ENCODE measurements at regions not wholly inside any gene's neighbourhood (a gene's known extent, or its start where the extent isn't known, plus 50 kb on each side); places are given as distances from the start of the nearest gene placed in this dataset.

GRCh38 chr20:56900252-56900651 lies 271.1 kb downstream of the TFAP2C start:
- Histone ChIP-seq H3K23ac (ENCODE audit: low read length) (no peak overlapping the region), H3K18ac (ENCODE audit: low read length) (no peak overlapping the region), H3K4me3 (ENCODE audit: low read length) (no peak overlapping the region), H3K79me1 (ENCODE audit: low read length) (no peaks in the 10 kb centered on the region), H2BK5ac (ENCODE audit: low read length) (no peak overlapping the region), H3K79me2 (ENCODE audit: control insufficient read depth, insufficient read depth, low read length) (no peaks in the 10 kb centered on the region), H2BK120ac (ENCODE audit: low read depth, low read length) (no peak overlapping the region), H3K4me2 (ENCODE audit: low read length) (no peak overlapping the region), H3K27ac (ENCODE audit: low read depth, low read length) (no peak overlapping the region), H2AK5ac (ENCODE audit: low read length) (no peak overlapping the region), H4K8ac (ENCODE audit: low read depth, low read length) (no peak overlapping the region), H3K9ac (ENCODE audit: low read length) (no peak overlapping the region), H3K36me3 (ENCODE audit: control insufficient read depth, insufficient read depth, low read length) (no peaks in the 10 kb centered on the region), H2BK15ac (replicated peaks; ENCODE audit: low read depth) (no peak overlapping the region), H3K56ac (ENCODE audit: low read length) (no peak overlapping the region), H3K4ac (ENCODE audit: low read depth, low read length) (no peak overlapping the region), H3K27me3 (ENCODE audit: insufficient read depth, low read length, poor library complexity) (no peaks in the 10 kb centered on the region), H4K5ac (ENCODE audit: low read length) (no peak overlapping the region), H3K4me1 (ENCODE audit: control insufficient read depth, low read depth, low read length) (no peaks in the 10 kb centered on the region)
- no CpG with 5 or more reads among the region's 9 CpGs for WGBS (ENCODE audit: extremely low coverage, insufficient coverage, low lambda C conversion rate)
- DNase-seq, result no peak

- DNase-seq, result no peak
- Histone ChIP-seq H2BK5ac (ENCODE audit: low read length) (no peak overlapping the region), H2AK5ac (ENCODE audit: low read length) (no peak overlapping the region), H4K8ac (ENCODE audit: low read depth, low read length) (no peak overlapping the region), H3K9ac (ENCODE audit: low read length) (no peak overlapping the region), H3K79me2 (ENCODE audit: control insufficient read depth, insufficient read depth, low read length) (no peaks in the 10 kb centered on the region), H3K27ac (ENCODE audit: low read depth, low read length) (no peak overlapping the region), H3K4me1 (ENCODE audit: control insufficient read depth, low read depth, low read length) (no peaks in the 10 kb centered on the region), H3K4me3 (ENCODE audit: low read length) (no peak overlapping the region), H3K79me1 (ENCODE audit: low read length) (no peaks in the 10 kb centered on the region), H3K4me2 (ENCODE audit: low read length) (no peak overlapping the region), H3K18ac (ENCODE audit: low read length) (no peak overlapping the region), H3K36me3 (ENCODE audit: control insufficient read depth, insufficient read depth, low read length) (no peaks in the 10 kb centered on the region), H2BK120ac (ENCODE audit: low read depth, low read length) (no peak overlapping the region), H3K56ac (ENCODE audit: low read length) (no peak overlapping the region), H2BK15ac (replicated peaks; ENCODE audit: low read depth) (no peak overlapping the region), H3K4ac (ENCODE audit: low read depth, low read length) (no peak overlapping the region), H3K23ac (ENCODE audit: low read length) (no peak overlapping the region), H3K27me3 (ENCODE audit: insufficient read depth, low read length, poor library complexity) (no peaks in the 10 kb centered on the region), H4K5ac (ENCODE audit: low read length) (no peak overlapping the region)
- WGBS (ENCODE audit: extremely low coverage, insufficient coverage, low lambda C conversion rate), result no CpG with 5 or more reads among the region's 1 CpG
Measured at GRCh38 chr20:56903421-56903820, 274.3 kb downstream of the TFAP2C start.

GRCh38 chr20:56903858-56904257 lies 274.8 kb downstream of the TFAP2C start:
- Histone ChIP-seq H3K4ac (ENCODE audit: low read depth, low read length) (no peak overlapping the region), H2AK5ac (ENCODE audit: low read length) (no peak overlapping the region), H3K56ac (ENCODE audit: low read length) (no peak overlapping the region), H3K36me3 (ENCODE audit: control insufficient read depth, insufficient read depth, low read length) (no peaks in the 10 kb centered on the region), H2BK120ac (ENCODE audit: low read depth, low read length) (no peak overlapping the region), H3K9ac (ENCODE audit: low read length) (no peak overlapping the region), H3K4me1 (ENCODE audit: control insufficient read depth, low read depth, low read length) (no peaks in the 10 kb centered on the region), H4K8ac (ENCODE audit: low read depth, low read length) (no peak overlapping the region), H3K23ac (ENCODE audit: low read length) (no peak overlapping the region), H2BK15ac (replicated peaks; ENCODE audit: low read depth) (no peak overlapping the region), H3K4me2 (ENCODE audit: low read length) (no peak overlapping the region), H2BK5ac (ENCODE audit: low read length) (no peak overlapping the region), H3K18ac (ENCODE audit: low read length) (no peak overlapping the region), H3K27me3 (ENCODE audit: insufficient read depth, low read length, poor library complexity) (no peaks in the 10 kb centered on the region), H3K4me3 (ENCODE audit: low read length) (no peak overlapping the region), H3K79me2 (ENCODE audit: control insufficient read depth, insufficient read depth, low read length) (no peaks in the 10 kb centered on the region), H4K5ac (ENCODE audit: low read length) (no peak overlapping the region), H3K79me1 (ENCODE audit: low read length) (no peaks in the 10 kb centered on the region), H3K27ac (ENCODE audit: low read depth, low read length) (no peak overlapping the region)
- DNase-seq, result no peak
- no CpG with 5 or more reads among the region's 4 CpGs for WGBS (ENCODE audit: extremely low coverage, insufficient coverage, low lambda C conversion rate)

- Histone ChIP-seq H3K4me1 (ENCODE audit: control insufficient read depth, low read depth, low read length) (peaks cover 3% of the 10 kb centered on the region), H3K4me2 (ENCODE audit: low read length) (no peak overlapping the region), H3K79me1 (ENCODE audit: low read length) (no peaks in the 10 kb centered on the region), H4K5ac (ENCODE audit: low read length) (no peak overlapping the region), H3K4ac (ENCODE audit: low read depth, low read length) (no peak overlapping the region), H2AK5ac (ENCODE audit: low read length) (no peak overlapping the region), H3K79me2 (ENCODE audit: control insufficient read depth, insufficient read depth, low read length) (no peaks in the 10 kb centered on the region), H3K18ac (ENCODE audit: low read length) (no peak overlapping the region), H3K9ac (ENCODE audit: low read length) (no peak overlapping the region), H3K27me3 (ENCODE audit: insufficient read depth, low read length, poor library complexity) (no peaks in the 10 kb centered on the region), H4K8ac (ENCODE audit: low read depth, low read length) (no peak overlapping the region), H2BK5ac (ENCODE audit: low read length) (no peak overlapping the region), H2BK15ac (replicated peaks; ENCODE audit: low read depth) (no peak overlapping the region), H3K56ac (ENCODE audit: low read length) (no peak overlapping the region), H3K36me3 (ENCODE audit: control insufficient read depth, insufficient read depth, low read length) (no peaks in the 10 kb centered on the region), H3K27ac (ENCODE audit: low read depth, low read length) (no peak overlapping the region), H3K4me3 (ENCODE audit: low read length) (no peak overlapping the region), H3K23ac (ENCODE audit: low read length) (no peak overlapping the region), H2BK120ac (ENCODE audit: low read depth, low read length) (no peak overlapping the region)
- no CpG with 5 or more reads among the region's 16 CpGs for WGBS (ENCODE audit: extremely low coverage, insufficient coverage, low lambda C conversion rate)
- no peak for DNase-seq
Measured at GRCh38 chr20:56909918-56910714, 281.0 kb downstream of the TFAP2C start.

GRCh38 chr20:56911946-56912345 lies 282.8 kb downstream of the TFAP2C start:
- no peak overlapping the region for H2BK5ac ChIP-seq (ENCODE audit: low read length)
- WGBS (ENCODE audit: extremely low coverage, insufficient coverage, low lambda C conversion rate), result no CpG with 5 or more reads among the region's 18 CpGs

GRCh38 chr20:56914532-56914931 lies 285.4 kb downstream of the TFAP2C start:
- Histone ChIP-seq H3K56ac (ENCODE audit: low read length) (no peak overlapping the region), H2BK120ac (ENCODE audit: low read depth, low read length) (no peak overlapping the region), H3K4ac (ENCODE audit: low read depth, low read length) (no peak overlapping the region), H4K5ac (ENCODE audit: low read length) (no peak overlapping the region), H3K9ac (ENCODE audit: low read length) (no peak overlapping the region), H2BK15ac (replicated peaks; ENCODE audit: low read depth) (no peak overlapping the region), H3K36me3 (ENCODE audit: control insufficient read depth, insufficient read depth, low read length) (no peaks in the 10 kb centered on the region), H3K4me3 (ENCODE audit: low read length) (no peak overlapping the region), H3K23ac (ENCODE audit: low read length) (no peak overlapping the region), H3K4me1 (ENCODE audit: control insufficient read depth, low read depth, low read length) (peaks cover 3% of the 10 kb centered on the region), H3K79me1 (ENCODE audit: low read length) (no peaks in the 10 kb centered on the region), H3K79me2 (ENCODE audit: control insufficient read depth, insufficient read depth, low read length) (no peaks in the 10 kb centered on the region), H3K4me2 (ENCODE audit: low read length) (no peak overlapping the region), H4K8ac (ENCODE audit: low read depth, low read length) (no peak overlapping the region), H3K27me3 (ENCODE audit: insufficient read depth, low read length, poor library complexity) (no peaks in the 10 kb centered on the region), H2BK5ac (ENCODE audit: low read length) (no peak overlapping the region), H2AK5ac (ENCODE audit: low read length) (no peak overlapping the region), H3K27ac (ENCODE audit: low read depth, low read length) (no peak overlapping the region), H3K18ac (ENCODE audit: low read length) (no peak overlapping the region)
- WGBS (ENCODE audit: extremely low coverage, insufficient coverage, low lambda C conversion rate), result no CpG with 5 or more reads among the region's 5 CpGs
- no peak for DNase-seq

More at GRCh38 chr20:56911946-56912345, 282.8 kb downstream of the TFAP2C start:
- Histone ChIP-seq H2BK15ac (replicated peaks; ENCODE audit: low read depth) (no peak overlapping the region), H3K9ac (ENCODE audit: low read length) (no peak overlapping the region), H3K27me3 (ENCODE audit: insufficient read depth, low read length, poor library complexity) (no peaks in the 10 kb centered on the region), H3K27ac (ENCODE audit: low read depth, low read length) (no peak overlapping the region), H3K4me3 (ENCODE audit: low read length) (no peak overlapping the region), H3K36me3 (ENCODE audit: control insufficient read depth, insufficient read depth, low read length) (no peaks in the 10 kb centered on the region), H3K23ac (ENCODE audit: low read length) (no peak overlapping the region), H3K56ac (ENCODE audit: low read length) (no peak overlapping the region), H3K4me1 (ENCODE audit: control insufficient read depth, low read depth, low read length) (peaks cover 3% of the 10 kb centered on the region), H2AK5ac (ENCODE audit: low read length) (no peak overlapping the region), H3K79me1 (ENCODE audit: low read length) (no peaks in the 10 kb centered on the region), H4K8ac (ENCODE audit: low read depth, low read length) (no peak overlapping the region), H3K4me2 (ENCODE audit: low read length) (no peak overlapping the region), H4K5ac (ENCODE audit: low read length) (no peak overlapping the region), H3K79me2 (ENCODE audit: control insufficient read depth, insufficient read depth, low read length) (no peaks in the 10 kb centered on the region), H3K4ac (ENCODE audit: low read depth, low read length) (no peak overlapping the region), H2BK120ac (ENCODE audit: low read depth, low read length) (no peak overlapping the region), H3K18ac (ENCODE audit: low read length) (no peak overlapping the region)
- DNase-seq, result no peak
